ENCODE measurements at regions not wholly inside any gene's neighbourhood (a gene's known extent, or its start where the extent isn't known, plus 50 kb on each side); places are given as distances from the start of the nearest gene placed in this dataset.

DNA sequence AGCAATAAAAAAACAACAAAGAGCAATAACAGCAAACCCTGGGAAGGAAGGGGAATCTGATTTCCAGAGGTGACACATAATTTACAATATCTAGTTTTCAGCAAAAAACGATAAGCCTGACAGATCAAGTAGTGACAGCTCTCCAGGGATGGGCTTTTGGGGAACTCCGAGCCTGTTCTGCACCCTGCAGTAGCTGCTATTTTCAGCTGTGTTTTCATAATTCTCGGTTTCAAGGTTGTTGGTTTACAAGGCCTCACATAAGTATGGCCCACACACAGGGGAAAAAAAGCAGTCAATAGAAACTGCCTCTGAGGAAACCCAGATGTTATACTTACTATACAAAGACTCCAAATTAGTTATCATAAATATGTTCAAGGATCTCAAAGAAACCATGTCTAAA, 67.7 kb upstream of the CTLA4 start:
- Histone ChIP-seq H3K36me3 (ENCODE audit: insufficient read depth, low read length) (no peaks in the 10 kb centered on the region), H2AFZ (ENCODE audit: low read length) (no peak overlapping the region), H3K9me2 (replicated peaks; ENCODE audit: low read depth, low read length) (no peaks in the 10 kb centered on the region), H3K4me3 (ENCODE audit: low read length, poor library complexity, severe bottlenecking) (no peak overlapping the region), H3K27me3 (ENCODE audit: insufficient read depth, low read length, poor library complexity, severe bottlenecking) (no peaks in the 10 kb centered on the region), H3F3A (ENCODE audit: low read depth) (no peaks in the 10 kb centered on the region), H3K4me1 (ENCODE audit: insufficient read depth, low read length, poor library complexity, severe bottlenecking) (peaks cover 15% of the 10 kb centered on the region), H3K4me2 (ENCODE audit: low read depth, low read length, poor library complexity, severe bottlenecking) (no peak overlapping the region), H3K79me2 (ENCODE audit: insufficient read depth, low read length) (no peaks in the 10 kb centered on the region), H4K20me1 (ENCODE audit: insufficient read depth, low read length, poor library complexity, severe bottlenecking) (no peaks in the 10 kb centered on the region), H3K9me3 (ENCODE audit: insufficient read depth, low read depth, low read length) (no peaks in the 10 kb centered on the region; the same call in 1 of the 2 replicates), H3K9ac (ENCODE audit: low read depth, low read length, poor library complexity, severe bottlenecking) (no peak overlapping the region)
- TF ChIP-seq EZH2phosphoT487 (IDR thresholded peaks at IDR 0.05; ENCODE audit: borderline replicate concordance): no peak
- TF ChIP-seq, protein P1, sequence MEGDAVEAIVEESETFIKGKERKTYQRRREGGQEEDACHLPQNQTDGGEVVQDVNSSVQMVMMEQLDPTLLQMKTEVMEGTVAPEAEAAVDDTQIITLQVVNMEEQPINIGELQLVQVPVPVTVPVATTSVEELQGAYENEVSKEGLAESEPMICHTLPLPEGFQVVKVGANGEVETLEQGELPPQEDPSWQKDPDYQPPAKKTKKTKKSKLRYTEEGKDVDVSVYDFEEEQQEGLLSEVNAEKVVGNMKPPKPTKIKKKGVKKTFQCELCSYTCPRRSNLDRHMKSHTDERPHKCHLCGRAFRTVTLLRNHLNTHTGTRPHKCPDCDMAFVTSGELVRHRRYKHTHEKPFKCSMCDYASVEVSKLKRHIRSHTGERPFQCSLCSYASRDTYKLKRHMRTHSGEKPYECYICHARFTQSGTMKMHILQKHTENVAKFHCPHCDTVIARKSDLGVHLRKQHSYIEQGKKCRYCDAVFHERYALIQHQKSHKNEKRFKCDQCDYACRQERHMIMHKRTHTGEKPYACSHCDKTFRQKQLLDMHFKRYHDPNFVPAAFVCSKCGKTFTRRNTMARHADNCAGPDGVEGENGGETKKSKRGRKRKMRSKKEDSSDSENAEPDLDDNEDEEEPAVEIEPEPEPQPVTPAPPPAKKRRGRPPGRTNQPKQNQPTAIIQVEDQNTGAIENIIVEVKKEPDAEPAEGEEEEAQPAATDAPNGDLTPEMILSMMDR (conservative IDR thresholded peaks at IDR 0.05; ENCODE audit: low read length): no peak

DNA sequence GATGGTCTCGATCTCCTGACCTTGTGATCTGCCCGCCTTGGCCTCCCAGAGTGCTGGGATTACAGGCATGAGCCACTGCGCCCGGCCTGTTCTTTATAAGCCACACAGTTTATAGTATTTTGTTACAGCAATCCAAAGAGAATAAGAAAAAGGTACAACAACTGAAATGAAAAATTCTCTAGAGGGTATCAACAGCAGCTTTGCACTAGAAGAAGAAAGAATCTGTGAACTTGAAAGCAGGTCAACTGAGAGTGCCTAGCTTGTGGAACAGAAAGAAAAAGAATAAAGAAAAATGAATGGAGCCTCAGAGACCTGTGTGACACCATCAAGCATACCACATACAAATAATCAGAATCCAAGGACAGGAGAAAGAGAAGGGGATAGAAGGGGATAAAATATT, 66.8 kb upstream of the CTLA4 start:
- Histone ChIP-seq H3K4me2 (ENCODE audit: low read depth, low read length, poor library complexity, severe bottlenecking) (no peak overlapping the region), H4K20me1 (ENCODE audit: insufficient read depth, low read length, poor library complexity, severe bottlenecking) (no peaks in the 10 kb centered on the region), H3K4me1 (ENCODE audit: insufficient read depth, low read length, poor library complexity, severe bottlenecking) (peaks cover 16% of the 10 kb centered on the region), H2AFZ (ENCODE audit: low read length) (no peak overlapping the region), H3K9me2 (replicated peaks; ENCODE audit: low read depth, low read length) (no peaks in the 10 kb centered on the region), H3K4me3 (ENCODE audit: low read length, poor library complexity, severe bottlenecking) (no peak overlapping the region), H3K27me3 (ENCODE audit: insufficient read depth, low read length, poor library complexity, severe bottlenecking) (no peaks in the 10 kb centered on the region), H3K36me3 (ENCODE audit: insufficient read depth, low read length) (no peaks in the 10 kb centered on the region), H3K9me3 (ENCODE audit: insufficient read depth, low read depth, low read length) (no peaks in the 10 kb centered on the region; the same call in 1 of the 2 replicates), H3F3A (ENCODE audit: low read depth) (no peaks in the 10 kb centered on the region), H3K79me2 (ENCODE audit: insufficient read depth, low read length) (no peaks in the 10 kb centered on the region), H3K9ac (ENCODE audit: low read depth, low read length, poor library complexity, severe bottlenecking) (no peak overlapping the region)
- no peak for TF ChIP-seq EZH2phosphoT487 (IDR thresholded peaks at IDR 0.05; ENCODE audit: borderline replicate concordance)
- TF ChIP-seq, protein P1 (conservative IDR thresholded peaks at IDR 0.05; ENCODE audit: low read length): no peak

DNA sequence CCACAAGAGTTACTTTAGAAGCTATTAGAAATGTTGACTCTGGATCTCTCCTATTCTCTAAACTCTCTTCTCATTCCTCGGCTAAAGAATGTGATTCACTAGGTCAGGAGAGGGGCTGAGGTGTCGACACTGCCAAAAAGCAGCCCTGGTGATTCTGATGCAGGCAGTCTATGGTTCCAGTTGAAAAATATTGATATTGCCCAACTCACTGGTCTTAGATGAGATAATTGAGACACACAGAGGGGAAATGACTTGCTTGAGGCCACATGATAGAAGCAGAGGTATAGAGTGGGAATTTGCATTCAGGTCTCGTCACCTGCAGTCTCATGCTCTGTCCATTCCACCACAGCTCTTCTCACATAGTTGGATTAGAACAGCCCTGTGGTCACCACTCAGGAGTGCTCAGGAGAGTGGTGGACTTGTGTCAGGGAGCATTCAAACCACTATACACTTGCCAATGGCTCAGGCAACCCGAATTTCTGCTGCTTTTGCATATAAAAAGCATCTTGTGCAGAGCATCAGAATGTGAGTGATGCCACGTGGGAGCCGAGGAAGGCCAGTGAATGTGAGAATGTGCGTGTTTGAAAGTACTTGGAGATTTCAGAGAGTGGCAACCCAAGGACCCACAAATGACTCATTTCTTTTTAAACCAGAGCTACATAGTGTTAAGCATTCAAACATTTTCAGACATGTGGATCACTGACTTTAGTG, 65.1 kb upstream of the CTLA4 start:
- peaks cover 30% of the 10 kb centered on the region for H3K4me1 ChIP-seq (ENCODE audit: insufficient read depth, low read length, poor library complexity, severe bottlenecking)
- no peaks in the 10 kb centered on the region; the same call in 1 of the 2 replicates for H3K9me3 ChIP-seq (ENCODE audit: insufficient read depth, low read depth, low read length)
- no peaks in the 10 kb centered on the region for H3K9me2 ChIP-seq (replicated peaks; ENCODE audit: low read depth, low read length)
- H3K4me2 ChIP-seq (ENCODE audit: low read depth, low read length, poor library complexity, severe bottlenecking): no peak overlapping the region
- H3F3A ChIP-seq (ENCODE audit: low read depth): no peaks in the 10 kb centered on the region
- H3K4me3 ChIP-seq (ENCODE audit: low read length, poor library complexity, severe bottlenecking): no peak overlapping the region
- no peaks in the 10 kb centered on the region for H3K27me3 ChIP-seq (ENCODE audit: insufficient read depth, low read length, poor library complexity, severe bottlenecking)
- no peak overlapping the region for H3K9ac ChIP-seq (ENCODE audit: low read depth, low read length, poor library complexity, severe bottlenecking)
- no peaks in the 10 kb centered on the region for H4K20me1 ChIP-seq (ENCODE audit: insufficient read depth, low read length, poor library complexity, severe bottlenecking)
- H3K79me2 ChIP-seq (ENCODE audit: insufficient read depth, low read length): no peaks in the 10 kb centered on the region
- no peak overlapping the region for H2AFZ ChIP-seq (ENCODE audit: low read length)
- TF ChIP-seq, protein P1 (conservative IDR thresholded peaks at IDR 0.05; ENCODE audit: low read length): no peak
- TF ChIP-seq EZH2phosphoT487 (IDR thresholded peaks at IDR 0.05; ENCODE audit: borderline replicate concordance): no peak
- no peaks in the 10 kb centered on the region for H3K36me3 ChIP-seq (ENCODE audit: insufficient read depth, low read length)
